ENCODE measurements at regions not wholly inside any gene's neighbourhood (a gene's known extent, or its start where the extent isn't known, plus 50 kb on each side); places are given as distances from the start of the nearest gene placed in this dataset.

GRCh38 chr21:21915816-21916215 lies 917.6 kb downstream of the NCAM2 start (continued):
- no peak for TF ChIP-seq E4F1 (IDR thresholded peaks at IDR 0.05; ENCODE audit: borderline replicate concordance, partially characterized antibody)

GRCh38 chr21:21921410-21922232 lies 923.4 kb downstream of the NCAM2 start:
- WGBS (ENCODE audit: insufficient coverage, insufficient replicate concordance, low lambda C conversion rate, missing lambda C conversion rate), result 6% methylated on average over 6 of the region's 6 CpGs
- H3K4me1 ChIP-seq (ENCODE audit: control insufficient read depth, insufficient read depth, low read length), result no peaks in the 10 kb centered on the region
- H3K4me3 ChIP-seq, result no peak overlapping the region
- no peak overlapping the region for H3K27ac ChIP-seq (ENCODE audit: control insufficient read depth, insufficient read depth)
- H3K9ac ChIP-seq (ENCODE audit: control insufficient read depth, insufficient read depth, low read length), result no peak overlapping the region
- intact Hi-C loops (cut with micrococcal nuclease; ENCODE audit: unreplicated experiment), result loop anchor here (5.0 kb wide), 1 partner anchor 759 kb away; no protein-coding TSS in a partner anchor
- no peaks in the 10 kb centered on the region for H3K27me3 ChIP-seq (replicated peaks in 1 of 2; ENCODE audit: control insufficient read depth in 2 of 2, insufficient read depth in 2 of 2, low read length in 1 of 2)
- peak in 2 of 3 experiments; percentile 15 to 30; a peak in 1 of 6 replicates for TF ChIP-seq CTCF (IDR thresholded peaks at IDR 0.05 in 2 of 3, conservative IDR thresholded peaks at IDR 0.05 in 1 of 3; ENCODE audit: control insufficient read depth in 2 of 3, extremely low read depth in 1 of 3, insufficient read depth in 1 of 3, low read depth in 3 of 3, low read length in 3 of 3)
- peak; percentile 42 for TF ChIP-seq RAD21 (IDR thresholded peaks at IDR 0.05; ENCODE audit: insufficient read depth, low read depth, low read length)
- TF ChIP-seq EGR1 (IDR thresholded peaks at IDR 0.05; ENCODE audit: borderline replicate concordance in 1 of 2, low read depth in 2 of 2, low read length in 2 of 2), result no peak
- RAD21 ChIA-PET (ENCODE audit: unreplicated experiment), result no interaction called here
- H3K79me2 ChIP-seq (ENCODE audit: control insufficient read depth, insufficient read depth, low read length), result no peaks in the 10 kb centered on the region
- CTCF ChIA-PET, result interaction anchor here (1.1 kb wide), 1 partner anchor 157 kb away, joined by 4 read pairs; no protein-coding TSS in a partner anchor
- SMC1A ChIA-PET (ENCODE audit: uncharacterized antibody, unreplicated experiment), result interaction anchor here (0.9 kb wide), 1 partner anchor 921 kb away, joined by 3 read pairs; no protein-coding TSS in a partner anchor
- no peak overlapping the region for H3K4me2 ChIP-seq (ENCODE audit: control insufficient read depth, insufficient read depth)
- H3K9me3 ChIP-seq (replicated peaks; ENCODE audit: control insufficient read depth, insufficient read depth, low read length), result no peaks in the 10 kb centered on the region; the same call in 2 of the 3 replicates
- no peaks in the 10 kb centered on the region for H3K36me3 ChIP-seq (ENCODE audit: control insufficient read depth in 2 of 2, insufficient read depth in 2 of 2, low read length in 1 of 2)
- FAIRE-seq (no peak), ATAC-seq (no peak), DNase-seq (ENCODE audit: low read depth, low spot score) (no peak)
- in situ Hi-C loops (cut with MboI), result no loop called here
- H4K20me1 ChIP-seq (ENCODE audit: control insufficient read depth, insufficient read depth), result no peaks in the 10 kb centered on the region
- BruUV-seq (replicated peaks), result no TSS peak
- POLR2A ChIA-PET, result no interaction called here
- H2AFZ ChIP-seq (ENCODE audit: control insufficient read depth, low read depth, low read length), result no peak overlapping the region
